ENCODE measurements at regions not wholly inside any gene's neighbourhood (a gene's known extent, or its start where the extent isn't known, plus 50 kb on each side); places are given as distances from the start of the nearest gene placed in this dataset.

GRCh38 chr1:80929868-80930508 lies 870.7 kb upstream of the ADGRL2 start:
- TF ChIP-seq CTCF (IDR thresholded peaks at IDR 0.05; ENCODE audit: insufficient read depth, low read length) (no peak), GABPA (IDR thresholded peaks at IDR 0.05; ENCODE audit: low read depth) (no peak), POLR2AphosphoS5 (IDR thresholded peaks at IDR 0.05; ENCODE audit: low read depth) (no peak), SPI1 (IDR thresholded peaks at IDR 0.05; ENCODE audit: borderline replicate concordance, low read depth) (no peak)
